CD14-positive monocyte (primary cell): ENCODE measurements at regions not wholly inside any gene's neighbourhood (a gene's known extent, or its start where the extent isn't known, plus 50 kb on each side); places are given as distances from the start of the nearest gene placed in this dataset.
"Not testable (repeated sequence)": the region's sequence is repeated elsewhere in the genome, so short reads cannot be mapped to it uniquely, and the experiment has no call there.

Source experiments
- DNase-seq, 3 donors: peaks; one replicate each; pipeline ENCODE4 v3.0.0-alpha.2; 2011 to 2022
- H2AFZ ChIP-seq: 2 replicates; pipeline ENCODE4 v1.6.0; 2012; ENCODE audit warnings: mild to moderate bottlenecking, low read depth, low read length, inconsistent platforms; ENCODE audit not compliant: insufficient read depth, poor library complexity, severe bottlenecking
- H3K27ac ChIP-seq, 2 donors: 1 replicate in 1 of 2; 2 replicates in 1 of 2; pipeline ENCODE4 v1.5.1; 2012 to 2013; ENCODE audit warnings: low read length in 2 of 2, control low read depth in 1 of 2, inconsistent platforms in 1 of 2, low read depth in 1 of 2, mild to moderate bottlenecking in 1 of 2
- H3K27me3 ChIP-seq, 2 donors: one replicate each; pipeline versions ENCODE4 v1.6.0 to v1.6.1; 2011 to 2013; ENCODE audit warnings: low read length in 2 of 2; ENCODE audit not compliant: control insufficient read depth in 2 of 2, insufficient read depth in 2 of 2
- H3K36me3 ChIP-seq, 2 donors: replicated peaks in 1 of 2; 1 replicate in 1 of 2; 2 replicates in 1 of 2; pipeline versions ENCODE4 v1.5.1 to v1.6.1; 2012 to 2013; ENCODE audit warnings: low read length in 2 of 2, control low read depth in 1 of 2, inconsistent platforms in 1 of 2, mild to moderate bottlenecking in 1 of 2; ENCODE audit not compliant: insufficient read depth in 2 of 2, control insufficient read depth in 1 of 2
- H3K4me1 ChIP-seq, 2 donors: 1 replicate in 1 of 2; 2 replicates in 1 of 2; pipeline versions ENCODE4 v1.5.1 to v1.6.1; 2012 to 2013; ENCODE audit warnings: low read length in 2 of 2, control low read depth in 1 of 2, inconsistent platforms in 1 of 2, mild to moderate bottlenecking in 1 of 2, moderate library complexity in 1 of 2; ENCODE audit not compliant: insufficient read depth in 2 of 2, control insufficient read depth in 1 of 2
- H3K4me2 ChIP-seq: replicated peaks from 2 replicates; pipeline ENCODE3; 2012; ENCODE audit warnings: low read length, moderate library complexity, mild to moderate bottlenecking; ENCODE audit not compliant: poor library complexity, severe bottlenecking; ENCODE audit errors: extremely low read depth
- H3K4me3 ChIP-seq, 3 experiments: fragments of 200-600 bp in 1 of 3; sonication (generic) in 1 of 3; replicated peaks in 1 of 3; 1 replicate in 2 of 3; 2 replicates in 1 of 3; pipeline ENCODE4 v1.5.1; 2011 to 2013; ENCODE audit warnings: low read length in 3 of 3, mild to moderate bottlenecking in 3 of 3, control low read depth in 2 of 3, low read depth in 2 of 3, inconsistent platforms in 1 of 3, moderate library complexity in 1 of 3
- H3K79me2 ChIP-seq: 2 replicates; pipeline ENCODE4 v1.6.0; 2012; ENCODE audit warnings: mild to moderate bottlenecking, control low read depth, inconsistent platforms, low read length, moderate library complexity; ENCODE audit not compliant: insufficient read depth
- H3K9ac ChIP-seq: 2 replicates; pipeline ENCODE4 v1.6.0; 2017; ENCODE audit warnings: low read length, mild to moderate bottlenecking; ENCODE audit not compliant: insufficient read depth, poor library complexity, severe bottlenecking
- H3K9me3 ChIP-seq, 2 donors: replicated peaks in 1 of 2; 1 replicate in 1 of 2; 2 replicates in 1 of 2; pipeline versions ENCODE4 v1.5.1 to v1.6.1; 2012 to 2013; ENCODE audit warnings: low read length in 2 of 2, control low read depth in 1 of 2; ENCODE audit not compliant: control insufficient read depth in 1 of 2, insufficient read depth in 1 of 2
- H4K20me1 ChIP-seq: 2 replicates; pipeline ENCODE4 v1.6.0; 2012; ENCODE audit warnings: mild to moderate bottlenecking, low read length, control low read depth, moderate library complexity; ENCODE audit not compliant: insufficient read depth
- H3K27ac Mint-ChIP-seq, 7 donors: one replicate each; pipeline ENCODE4 v1.8.0; 2020; ENCODE audit warnings: mild to moderate bottlenecking in 7 of 7, mixed read lengths in 7 of 7, moderate library complexity in 6 of 7, inconsistent platforms in 2 of 7
- H3K27me3 Mint-ChIP-seq, 3 donors: one replicate each; pipeline ENCODE4 v1.8.0; 2021 to 2022; ENCODE audit warnings: low read depth in 3 of 3, mild to moderate bottlenecking in 3 of 3, mixed read lengths in 3 of 3, moderate library complexity in 3 of 3, inconsistent platforms in 1 of 3
- H3K36me3 Mint-ChIP-seq, 2 donors: one replicate each; pipeline ENCODE4 v1.8.0; 2020; ENCODE audit warnings: mixed read lengths in 2 of 2, inconsistent platforms in 1 of 2, mild to moderate bottlenecking in 1 of 2
- H3K4me1 Mint-ChIP-seq: one replicate; pipeline ENCODE4 v1.8.0; 2020; ENCODE audit warnings: mild to moderate bottlenecking, mixed read lengths
- H3K4me3 Mint-ChIP-seq, 2 donors: one replicate each; pipeline ENCODE4 v1.8.0; 2020; ENCODE audit warnings: mild to moderate bottlenecking in 2 of 2, mixed read lengths in 2 of 2, moderate library complexity in 1 of 2
- H3K9me3 Mint-ChIP-seq, 7 donors: one replicate each; pipeline ENCODE4 v1.8.0; 2020 to 2022; ENCODE audit warnings: mixed read lengths in 7 of 7, mild to moderate bottlenecking in 6 of 7, moderate library complexity in 6 of 7, inconsistent platforms in 2 of 7
- WGBS: methylation state at CpG from one replicate; pipeline ENCODE4 v1.1.5; 2013; ENCODE audit warnings: missing lambda C conversion rate; ENCODE audit not compliant: insufficient coverage; 5-methylcytosine and 5-hydroxymethylcytosine counted together
- intact Hi-C, 2 donors: fragments of 100-400 bp; cut with micrococcal nuclease; formaldehyde crosslinking; loops; one replicate each; pipeline versions ENCODE4 v1.15.0 to v1.15.1; 2023

DNA sequence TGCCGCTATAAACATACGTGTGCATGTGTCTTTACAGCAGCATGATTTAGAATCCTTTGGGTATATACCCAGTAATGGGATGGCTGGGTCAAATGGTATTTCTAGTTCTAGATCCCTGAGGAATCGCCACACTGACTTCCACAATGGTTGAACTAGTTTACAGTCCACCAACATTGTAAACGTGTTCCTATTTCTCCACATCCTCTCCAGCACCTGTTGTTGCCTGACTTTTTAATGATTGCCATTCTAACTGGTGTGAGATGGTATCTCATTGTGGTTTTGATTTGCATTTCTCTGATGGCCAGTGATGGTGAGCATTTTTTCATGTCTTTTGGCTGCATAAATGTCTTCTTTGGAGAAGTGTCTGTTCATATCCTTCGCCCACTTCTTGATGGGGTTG lies 121.1 kb downstream of the CRYBB2 start:
- H3K9ac ChIP-seq, H3K4me3 Mint-ChIP-seq, H3K4me1 Mint-ChIP-seq, H3K9me3 ChIP-seq, H3K27ac ChIP-seq, H3K4me3 ChIP-seq, H2AFZ ChIP-seq, H4K20me1 ChIP-seq, H3K4me1 ChIP-seq, DNase-seq, H3K4me2 ChIP-seq, H3K27ac Mint-ChIP-seq, H3K27me3 ChIP-seq, H3K36me3 Mint-ChIP-seq, H3K27me3 Mint-ChIP-seq, H3K36me3 ChIP-seq, H3K79me2 ChIP-seq, intact Hi-C loops: not testable (repeated sequence)
- peaks cover 7 to 30% (median 20%) of the 10 kb centered on the region in 7 donors for H3K9me3 Mint-ChIP-seq
- no CpG with 5 or more reads among the region's 5 CpGs for WGBS

DNA sequence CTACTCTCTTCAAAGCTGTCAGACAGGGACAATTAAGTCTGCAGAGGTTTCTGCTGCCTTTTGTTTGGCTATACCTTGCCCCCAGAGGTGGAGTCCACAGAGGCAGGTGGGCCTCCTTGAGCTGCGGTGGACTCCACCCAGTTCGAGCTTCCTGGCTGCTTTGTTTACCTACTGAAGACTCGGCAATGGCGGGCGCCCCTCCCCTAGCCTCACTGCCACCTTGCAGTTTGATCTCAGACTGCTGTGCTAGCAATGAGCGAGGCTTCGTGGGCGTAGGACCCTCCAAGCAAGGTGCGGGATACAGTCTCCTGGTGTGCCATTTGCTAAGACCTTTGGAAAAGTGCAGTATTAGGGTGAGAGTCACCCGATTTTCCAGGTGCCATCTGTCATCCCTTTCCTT lies 124.9 kb downstream of the CRYBB2 start:
- H2AFZ ChIP-seq, H3K9me3 ChIP-seq, DNase-seq, H3K27ac ChIP-seq, H3K27ac Mint-ChIP-seq, H3K79me2 ChIP-seq, H3K9ac ChIP-seq, H3K27me3 ChIP-seq, H4K20me1 ChIP-seq, H3K27me3 Mint-ChIP-seq, H3K4me3 Mint-ChIP-seq, H3K4me1 ChIP-seq, H3K4me3 ChIP-seq, H3K4me1 Mint-ChIP-seq, intact Hi-C loops, H3K4me2 ChIP-seq: not testable (repeated sequence)
- WGBS: 80% methylated on average over 4 of the region's 10 CpGs
- Mint-ChIP-seq H3K36me3 (peaks cover 17 to 34% of the 10 kb centered on the region in 2 donors), H3K9me3 (peaks cover 9 to 31% (median 22%) of the 10 kb centered on the region in 7 donors)
- peaks cover 9 to 26% of the 10 kb centered on the region in 2 donors for H3K36me3 ChIP-seq
